H9 (cell line): ENCODE measurements at regions not wholly inside any gene's neighbourhood (a gene's known extent, or its start where the extent isn't known, plus 50 kb on each side); places are given as distances from the start of the nearest gene placed in this dataset.

Source experiments
- DNase-seq: peaks from one replicate; pipeline ENCODE4 v3.0.0-alpha.2; 2017
- H2AFZ ChIP-seq: one replicate; pipeline ENCODE4 v1.6.1; 2013; ENCODE audit warnings: mild to moderate bottlenecking, low read length, control low read depth, moderate library complexity
- H2AK5ac ChIP-seq: 2 replicates; pipeline ENCODE4 v1.6.1; 2013; ENCODE audit warnings: low read length, control low read depth, mixed read lengths; ENCODE audit not compliant: insufficient read length
- H2BK120ac ChIP-seq: one replicate; pipeline ENCODE4 v1.6.1; 2013; ENCODE audit warnings: low read depth, mild to moderate bottlenecking, low read length, control low read depth, inconsistent platforms; ENCODE audit not compliant: poor library complexity, severe bottlenecking
- H2BK12ac ChIP-seq: 2 replicates; pipeline ENCODE4 v1.6.1; 2013; ENCODE audit warnings: low read length, control low read depth, mixed read lengths, low read depth; ENCODE audit not compliant: insufficient read length
- H2BK15ac ChIP-seq: 2 replicates; pipeline ENCODE4 v1.6.1; 2013; ENCODE audit warnings: low read depth, low read length, control low read depth
- H2BK20ac ChIP-seq: one replicate; pipeline ENCODE4 v1.6.1; 2013; ENCODE audit warnings: low read depth, mild to moderate bottlenecking, low read length, control low read depth, inconsistent platforms; ENCODE audit not compliant: poor library complexity, severe bottlenecking
- H2BK5ac ChIP-seq: 2 replicates; pipeline ENCODE4 v1.6.1; 2013; ENCODE audit warnings: low read length, control low read depth, mixed read lengths; ENCODE audit not compliant: insufficient read length
- H3K14ac ChIP-seq: 2 replicates; pipeline ENCODE4 v1.6.1; 2013; ENCODE audit warnings: low read length, control low read depth; ENCODE audit not compliant: insufficient read depth
- H3K18ac ChIP-seq: 2 replicates; pipeline ENCODE4 v1.6.1; 2013; ENCODE audit warnings: low read depth, mild to moderate bottlenecking, mixed read lengths, low read length, control low read depth; ENCODE audit not compliant: insufficient read length
- H3K23ac ChIP-seq: 2 replicates; pipeline ENCODE4 v1.6.1; 2013; ENCODE audit warnings: low read length, control low read depth, mixed read lengths, low read depth; ENCODE audit not compliant: insufficient read length
- H3K23me2 ChIP-seq: 2 replicates; pipeline ENCODE4 v1.6.1; 2013; ENCODE audit warnings: low read depth, mild to moderate bottlenecking, mixed read lengths, low read length, control low read depth; ENCODE audit not compliant: insufficient read length, poor library complexity, severe bottlenecking
- H3K27ac ChIP-seq: 2 replicates; pipeline ENCODE4 v1.5.1; 2013; ENCODE audit warnings: low read length, control low read depth, mixed read lengths, low read depth; ENCODE audit not compliant: insufficient read length
- H3K27me3 ChIP-seq: 2 replicates; pipeline ENCODE4 v1.6.1; 2013; ENCODE audit warnings: low read length, control low read depth, inconsistent platforms; ENCODE audit not compliant: insufficient read depth
- H3K4ac ChIP-seq: 2 replicates; pipeline ENCODE4 v1.6.1; 2013; ENCODE audit warnings: low read depth, mild to moderate bottlenecking, control low read depth, inconsistent platforms, low read length, moderate library complexity
- H3K4me1 ChIP-seq: 2 replicates; pipeline ENCODE4 v1.6.1; 2013; ENCODE audit warnings: low read length, control low read depth, inconsistent platforms; ENCODE audit not compliant: insufficient read depth
- H3K4me2 ChIP-seq: 2 replicates; pipeline ENCODE4 v1.6.1; 2013; ENCODE audit warnings: low read length, control low read depth, mixed read lengths; ENCODE audit not compliant: insufficient read length, insufficient read depth
- H3K56ac ChIP-seq: 2 replicates; pipeline ENCODE4 v1.6.1; 2013; ENCODE audit warnings: low read depth, mild to moderate bottlenecking, mixed read lengths, low read length, control low read depth; ENCODE audit not compliant: insufficient read length
- H3K79me1 ChIP-seq: 2 replicates; pipeline ENCODE4 v1.6.1; 2013; ENCODE audit warnings: low read depth, mild to moderate bottlenecking, moderate library complexity, low read length, control low read depth, inconsistent platforms; ENCODE audit not compliant: insufficient read depth, poor library complexity, severe bottlenecking
- H3K79me2 ChIP-seq: 2 replicates; pipeline ENCODE4 v1.6.1; 2013; ENCODE audit warnings: low read length, control low read depth, inconsistent platforms; ENCODE audit not compliant: insufficient read depth
- H3K9ac ChIP-seq: 2 replicates; pipeline ENCODE4 v1.6.1; 2013; ENCODE audit warnings: low read length, control low read depth, mixed read lengths; ENCODE audit not compliant: insufficient read length; ENCODE audit errors: extremely low read depth
- H3K9me3 ChIP-seq: one replicate; pipeline ENCODE4 v1.6.1; 2013; ENCODE audit warnings: low read depth, low read length, inconsistent platforms; ENCODE audit not compliant: control insufficient read depth
- H3T11ph ChIP-seq: one replicate; pipeline ENCODE4 v1.6.1; 2013; ENCODE audit warnings: mild to moderate bottlenecking, low read length, control low read depth, inconsistent platforms
- H4K20me1 ChIP-seq: one replicate; pipeline ENCODE4 v1.6.1; 2013; ENCODE audit not compliant: control insufficient read depth, insufficient read length, insufficient read depth
- H4K5ac ChIP-seq: 2 replicates; pipeline ENCODE4 v1.6.1; 2013; ENCODE audit warnings: low read depth, mild to moderate bottlenecking, mixed read lengths, low read length, control low read depth; ENCODE audit not compliant: insufficient read length
- H4K8ac ChIP-seq: replicated peaks from 2 replicates; pipeline ENCODE4 v1.6.1; 2013; ENCODE audit warnings: low read length, control low read depth, mixed read lengths, low read depth; ENCODE audit not compliant: insufficient read length
- H4K91ac ChIP-seq: 2 replicates; pipeline ENCODE4 v1.6.1; 2013; ENCODE audit warnings: low read depth, mild to moderate bottlenecking, moderate library complexity, mixed read lengths, low read length, control low read depth; ENCODE audit not compliant: insufficient read length
- H3K27ac Mint-ChIP-seq, 3 experiments: 2 replicates in 2 of 3; 3 replicates in 1 of 3; pipeline ENCODE4 v1.8.0; 2020 to 2021; ENCODE audit warnings: mixed read lengths in 3 of 3, mild to moderate bottlenecking in 1 of 3, moderate library complexity in 1 of 3
- H3K27me3 Mint-ChIP-seq: 2 replicates; pipeline ENCODE4 v1.8.0; 2021; ENCODE audit warnings: low read depth, mild to moderate bottlenecking, moderate library complexity, mixed read lengths
- H3K36me3 Mint-ChIP-seq, 3 experiments: 2 replicates in 2 of 3; 3 replicates in 1 of 3; pipeline ENCODE4 v1.8.0; 2020 to 2021; ENCODE audit warnings: low read depth in 3 of 3, mixed read lengths in 3 of 3; ENCODE audit not compliant: insufficient read depth in 1 of 3
- H3K4me1 Mint-ChIP-seq, 2 experiments: 2 replicates each; pipeline ENCODE4 v1.8.0; 2020; ENCODE audit warnings: mixed read lengths in 2 of 2
- H3K4me3 Mint-ChIP-seq, 2 experiments: 2 replicates in 1 of 2; 3 replicates in 1 of 2; pipeline ENCODE4 v1.8.0; 2020 to 2021; ENCODE audit warnings: mild to moderate bottlenecking in 2 of 2, mixed read lengths in 2 of 2, moderate library complexity in 1 of 2
- H3K9me3 Mint-ChIP-seq, 2 experiments: 2 replicates in 1 of 2; 3 replicates in 1 of 2; pipeline ENCODE4 v1.8.0; 2020; ENCODE audit warnings: mild to moderate bottlenecking in 2 of 2, mixed read lengths in 2 of 2, moderate library complexity in 1 of 2
- WGBS: extraction: QIAGEN DNeasy Blood & Tissue Kit; methylation state at CpG from one replicate; pipeline ENCODE4 v1.1.7; 2013; ENCODE audit warnings: missing lambda C conversion rate, low lambda C conversion rate, mixed read lengths; ENCODE audit not compliant: insufficient read length; ENCODE audit errors: extremely low coverage; 5-methylcytosine and 5-hydroxymethylcytosine counted together
- TF ChIP-seq, protein P1 (sequence below): fragments of 200-600 bp; sonication (generic); conservative IDR thresholded peaks from 3 replicates; pipeline ENCODE4 v1.8.0; 2021; ENCODE audit warnings: antibody characterized with exemption, mild to moderate bottlenecking

DNA sequence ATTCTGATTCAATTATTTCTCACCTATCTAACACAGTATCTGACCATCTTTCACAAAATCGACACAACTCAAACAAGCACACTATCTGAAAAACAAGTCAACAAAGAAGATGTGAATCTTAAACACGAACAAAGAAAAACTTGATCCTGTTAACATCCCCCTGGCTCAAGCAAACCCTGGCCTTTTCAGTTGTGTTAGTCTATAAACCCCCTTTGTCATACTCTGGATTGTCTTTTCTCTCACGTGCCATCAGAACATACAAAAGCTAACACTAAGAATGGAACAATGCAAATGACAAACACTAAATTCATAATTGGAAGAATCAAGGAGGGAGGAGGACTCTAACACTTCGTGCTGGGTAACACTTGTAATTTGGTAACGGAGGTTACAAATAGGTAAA, 168.7 kb downstream of the GASK1B start:
- no peak overlapping the region for H2AFZ ChIP-seq
- H3K9ac ChIP-seq: no peak overlapping the region
- H3K14ac ChIP-seq: no peak overlapping the region
- H3K56ac ChIP-seq: no peak overlapping the region
- H2BK15ac ChIP-seq: no peak overlapping the region
- H3K27ac ChIP-seq: no peak overlapping the region
- 100% methylated on average over 1 of the region's 5 CpGs for WGBS
- no peaks in the 10 kb centered on the region for H3K4me1 ChIP-seq
- no peak overlapping the region for H2BK20ac ChIP-seq
- H4K91ac ChIP-seq: no peak overlapping the region
- no peaks in the 10 kb centered on the region for H3K23me2 ChIP-seq
- H3K79me1 ChIP-seq: no peaks in the 10 kb centered on the region
- no peak overlapping the region for H2AK5ac ChIP-seq
- H3K18ac ChIP-seq: no peak overlapping the region
- H2BK5ac ChIP-seq: no peak overlapping the region
- no peaks in the 10 kb centered on the region for H4K20me1 ChIP-seq
- H3K27me3 Mint-ChIP-seq: no peaks in the 10 kb centered on the region
- TF ChIP-seq, protein P1, sequence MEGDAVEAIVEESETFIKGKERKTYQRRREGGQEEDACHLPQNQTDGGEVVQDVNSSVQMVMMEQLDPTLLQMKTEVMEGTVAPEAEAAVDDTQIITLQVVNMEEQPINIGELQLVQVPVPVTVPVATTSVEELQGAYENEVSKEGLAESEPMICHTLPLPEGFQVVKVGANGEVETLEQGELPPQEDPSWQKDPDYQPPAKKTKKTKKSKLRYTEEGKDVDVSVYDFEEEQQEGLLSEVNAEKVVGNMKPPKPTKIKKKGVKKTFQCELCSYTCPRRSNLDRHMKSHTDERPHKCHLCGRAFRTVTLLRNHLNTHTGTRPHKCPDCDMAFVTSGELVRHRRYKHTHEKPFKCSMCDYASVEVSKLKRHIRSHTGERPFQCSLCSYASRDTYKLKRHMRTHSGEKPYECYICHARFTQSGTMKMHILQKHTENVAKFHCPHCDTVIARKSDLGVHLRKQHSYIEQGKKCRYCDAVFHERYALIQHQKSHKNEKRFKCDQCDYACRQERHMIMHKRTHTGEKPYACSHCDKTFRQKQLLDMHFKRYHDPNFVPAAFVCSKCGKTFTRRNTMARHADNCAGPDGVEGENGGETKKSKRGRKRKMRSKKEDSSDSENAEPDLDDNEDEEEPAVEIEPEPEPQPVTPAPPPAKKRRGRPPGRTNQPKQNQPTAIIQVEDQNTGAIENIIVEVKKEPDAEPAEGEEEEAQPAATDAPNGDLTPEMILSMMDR: no peak
- H2BK120ac ChIP-seq: no peak overlapping the region
- H3K9me3 ChIP-seq: no peaks in the 10 kb centered on the region
- no peak overlapping the region for H4K8ac ChIP-seq
- H3T11ph ChIP-seq: no peak overlapping the region
- no peak overlapping the region for H3K4me2 ChIP-seq
- H3K36me3 Mint-ChIP-seq: no peaks in the 10 kb centered on the region
- no peak overlapping the region for H2BK12ac ChIP-seq
- H3K27ac Mint-ChIP-seq: 0 out of 7 replicates have a peak overlapping the region, but pooled peaks of 1 of the 3 experiments have one; percentile 3
- H3K23ac ChIP-seq: no peak overlapping the region
- H3K9me3 Mint-ChIP-seq: no peaks in the 10 kb centered on the region
- H3K4me1 Mint-ChIP-seq: 0 out of 4 replicates have a peak, but pooled peaks cover 4% of the 10 kb centered on the region in 2 experiments
- no peaks in the 10 kb centered on the region for H3K79me2 ChIP-seq
- H3K4ac ChIP-seq: no peak overlapping the region
- no peak for DNase-seq
- H4K5ac ChIP-seq: no peak overlapping the region
- H3K27me3 ChIP-seq: no peaks in the 10 kb centered on the region
- H3K4me3 Mint-ChIP-seq: no peak overlapping the region
